MM.1S (cell line): ENCODE measurements at regions not wholly inside any gene's neighbourhood (a gene's known extent, or its start where the extent isn't known, plus 50 kb on each side); places are given as distances from the start of the nearest gene placed in this dataset.

Experiments used
- DNase-seq: peaks from one replicate; pipeline ENCODE4 v3.0.0-alpha.2; 2015
- H2AFZ ChIP-seq: fragments of 300-600 bp; sonication (generic); 2 replicates; pipeline ENCODE4 v1.6.0; 2016; ENCODE audit warnings: antibody characterized with exemption, low read length
- H3F3A ChIP-seq: fragments of 300-600 bp; sonication (generic); 2 replicates; pipeline ENCODE4 v1.6.1; 2016; ENCODE audit warnings: mild to moderate bottlenecking, antibody characterized with exemption, low read length, moderate library complexity, mixed read lengths; ENCODE audit not compliant: insufficient read depth
- H3K27ac ChIP-seq: fragments of 300-600 bp; sonication (generic); 2 replicates; pipeline ENCODE4 v1.5.1; 2016; ENCODE audit warnings: mild to moderate bottlenecking, low read length
- H3K27me3 ChIP-seq: fragments of 300-600 bp; sonication (generic); replicated peaks from 2 replicates; pipeline ENCODE4 v1.6.0; 2016; ENCODE audit warnings: low read length; ENCODE audit not compliant: insufficient read depth
- H3K36me3 ChIP-seq: fragments of 300-600 bp; sonication (generic); replicated peaks from 2 replicates; pipeline ENCODE4 v1.6.1; 2016; ENCODE audit warnings: mild to moderate bottlenecking, low read length, mixed read lengths; ENCODE audit not compliant: insufficient read depth
- H3K4me1 ChIP-seq: fragments of 300-600 bp; sonication (generic); 2 replicates; pipeline ENCODE4 v1.6.1; 2016; ENCODE audit warnings: low read length, mixed read lengths
- H3K4me2 ChIP-seq: fragments of 300-600 bp; sonication (generic); 2 replicates; pipeline ENCODE4 v1.6.0; 2016; ENCODE audit warnings: low read depth, low read length
- H3K4me3 ChIP-seq: fragments of 300-600 bp; sonication (generic); 2 replicates; pipeline ENCODE4 v1.5.1; 2016; ENCODE audit warnings: low read length, mixed read lengths
- H3K79me2 ChIP-seq: fragments of 300-600 bp; sonication (generic); 2 replicates; pipeline ENCODE4 v1.6.1; 2016; ENCODE audit warnings: mixed run types, low read length, mixed read lengths
- H3K9ac ChIP-seq: fragments of 300-600 bp; sonication (generic); 2 replicates; pipeline ENCODE4 v1.6.1; 2016; ENCODE audit warnings: low read length, mixed read lengths
- H3K9me2 ChIP-seq: fragments of 300-600 bp; sonication (generic); replicated peaks from 2 replicates; pipeline ENCODE4 v1.6.1; 2016; ENCODE audit warnings: mild to moderate bottlenecking, low read length, mixed read lengths; ENCODE audit not compliant: insufficient read depth
- H3K9me3 ChIP-seq: fragments of 300-600 bp; sonication (generic); replicated peaks from 2 replicates; pipeline ENCODE4 v1.6.1; 2016; ENCODE audit warnings: mild to moderate bottlenecking, low read length, mixed read lengths; ENCODE audit not compliant: insufficient read depth
- H4K20me1 ChIP-seq: fragments of 300-600 bp; sonication (generic); 2 replicates; pipeline ENCODE4 v1.6.1; 2016; ENCODE audit warnings: mild to moderate bottlenecking, low read length, moderate library complexity, mixed read lengths; ENCODE audit not compliant: insufficient read depth
- CTCF ChIP-seq: fragments of 300-600 bp; sonication (generic); IDR thresholded peaks from 2 replicates; pipeline ENCODE4 v1.5.1; 2016; ENCODE audit warnings: antibody characterized with exemption, low read length, mixed read lengths
- EZH2 ChIP-seq: fragments of 300-600 bp; sonication (generic); optimal IDR thresholded peaks from 2 replicates; pipeline ENCODE3; 2017; ENCODE audit warnings: low read depth, mild to moderate bottlenecking, antibody characterized with exemption, low read length, mixed read lengths
- EZH2phosphoT487 ChIP-seq: fragments of 300-600 bp; sonication (generic); IDR thresholded peaks from 2 replicates; pipeline ENCODE4 v1.6.1; 2018; ENCODE audit warnings: antibody characterized with exemption, low read length

GRCh38 chr4:154132406-154132805 lies 343.5 kb upstream of the SFRP2 start:
- no peak overlapping the region for H3K27ac ChIP-seq
- no peak overlapping the region for H3K9ac ChIP-seq
- peaks cover 46% of the 10 kb centered on the region for H3K27me3 ChIP-seq
- no peaks in the 10 kb centered on the region for H4K20me1 ChIP-seq
- H3K4me1 ChIP-seq, result no peaks in the 10 kb centered on the region
- no peaks in the 10 kb centered on the region for H3K9me2 ChIP-seq
- no peak overlapping the region for H3K4me2 ChIP-seq
- no peak overlapping the region for H2AFZ ChIP-seq
- no peak for DNase-seq
- H3K79me2 ChIP-seq, result no peaks in the 10 kb centered on the region
- H3K4me3 ChIP-seq, result no peak overlapping the region
- no peaks in the 10 kb centered on the region for H3K36me3 ChIP-seq
- no peaks in the 10 kb centered on the region for H3K9me3 ChIP-seq
- no peaks in the 10 kb centered on the region for H3F3A ChIP-seq
- TF ChIP-seq EZH2 (no peak), CTCF (no peak), EZH2phosphoT487 (no peak)

- H3K4me3 ChIP-seq, result no peak overlapping the region
- H3K27ac ChIP-seq, result no peak overlapping the region
- H3K79me2 ChIP-seq, result no peaks in the 10 kb centered on the region
- no peaks in the 10 kb centered on the region for H4K20me1 ChIP-seq
- no peaks in the 10 kb centered on the region for H3F3A ChIP-seq
- H3K9me3 ChIP-seq, result no peaks in the 10 kb centered on the region
- no peak for DNase-seq
- peaks cover 91% of the 10 kb centered on the region for H3K27me3 ChIP-seq
- no peaks in the 10 kb centered on the region for H3K4me1 ChIP-seq
- no peak overlapping the region for H3K4me2 ChIP-seq
- no peak overlapping the region for H2AFZ ChIP-seq
- no peak overlapping the region for H3K9ac ChIP-seq
- no peaks in the 10 kb centered on the region for H3K36me3 ChIP-seq
- no peaks in the 10 kb centered on the region for H3K9me2 ChIP-seq
- TF ChIP-seq EZH2phosphoT487 (no peak), CTCF (no peak), EZH2 (no peak)
Observed at GRCh38 chr4:154126276-154126675, 337.4 kb upstream of the SFRP2 start.

- Histone ChIP-seq H3K27ac (no peak overlapping the region), H3K9me3 (no peaks in the 10 kb centered on the region), H2AFZ (no peak overlapping the region), H4K20me1 (no peaks in the 10 kb centered on the region), H3K4me2 (no peak overlapping the region), H3K4me1 (no peaks in the 10 kb centered on the region), H3K36me3 (no peaks in the 10 kb centered on the region), H3K9me2 (no peaks in the 10 kb centered on the region), H3K27me3 (peaks cover 90% of the 10 kb centered on the region), H3F3A (0 out of 2 replicates have a peak, but pooled peaks cover 4% of the 10 kb centered on the region), H3K4me3 (no peak overlapping the region), H3K9ac (no peak overlapping the region), H3K79me2 (no peaks in the 10 kb centered on the region)
- TF ChIP-seq EZH2phosphoT487 (no peak), CTCF (no peak), EZH2 (no peak)
- no peak for DNase-seq
Observed at GRCh38 chr4:154125340-154125739, 336.5 kb upstream of the SFRP2 start.
